Activated naive CD4-positive, alpha-beta T cell treated with anti-CD3 and anti-CD28 coated beads, Interleukin-2, amount 10 ng/mL, durations not matched to agents 7 days and 5 days (primary cell): ENCODE measurements at regions not wholly inside any gene's neighbourhood (a gene's known extent, or its start where the extent isn't known, plus 50 kb on each side); places are given as distances from the start of the nearest gene placed in this dataset.

Experiments used
- CTCF ChIA-PET: fragments of 350-600 bp; sonication (Branson Sonifier 250); formaldehyde crosslinking; loops from one replicate; lab custom pipeline; 2021; ENCODE audit warnings: antibody characterized with exemption; lab: Charles Lee
- DNase-seq: peaks from one replicate; pipeline ENCODE4 v3.0.0-alpha.2; 2020
- H3K27ac Mint-ChIP-seq: one replicate; pipeline ENCODE4 v1.8.0; 2021; ENCODE audit warnings: mild to moderate bottlenecking, moderate library complexity, mixed read lengths
- H3K27me3 Mint-ChIP-seq: one replicate; pipeline ENCODE4 v1.8.0; 2021; ENCODE audit warnings: mild to moderate bottlenecking, mixed read lengths
- H3K36me3 Mint-ChIP-seq: one replicate; pipeline ENCODE4 v1.8.0; 2021; ENCODE audit warnings: mixed read lengths
- H3K4me1 Mint-ChIP-seq: one replicate; pipeline ENCODE4 v1.8.0; 2021; ENCODE audit warnings: mixed read lengths
- H3K4me3 Mint-ChIP-seq: one replicate; pipeline ENCODE4 v1.8.0; 2021; ENCODE audit warnings: mild to moderate bottlenecking, moderate library complexity, mixed read lengths
- H3K9me3 Mint-ChIP-seq: one replicate; pipeline ENCODE4 v1.8.0; 2021; ENCODE audit warnings: mixed read lengths

DNA sequence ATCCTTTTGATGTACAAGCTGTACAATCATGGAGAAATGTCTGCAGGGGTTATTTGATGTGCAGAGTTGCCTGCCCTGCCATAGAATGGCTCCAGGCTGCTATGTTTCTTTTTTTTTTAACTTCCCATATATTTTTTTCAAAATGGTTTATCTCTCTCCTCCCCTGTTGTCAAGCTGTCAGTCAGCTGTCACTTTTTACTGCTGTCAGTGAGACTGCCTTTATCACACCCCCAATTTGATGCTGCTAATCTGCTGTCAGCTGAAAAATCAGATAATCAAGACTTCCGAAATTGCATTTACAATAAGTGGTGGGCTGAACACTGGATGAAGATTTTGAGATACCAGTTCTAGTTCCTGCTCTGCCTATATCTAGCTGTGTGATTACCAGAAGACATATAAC lies 382.6 kb downstream of the ZEB2 start:
- no peaks in the 10 kb centered on the region for H3K9me3 Mint-ChIP-seq
- H3K4me1 Mint-ChIP-seq = no peaks in the 10 kb centered on the region
- no peaks in the 10 kb centered on the region for H3K36me3 Mint-ChIP-seq
- no peaks in the 10 kb centered on the region for H3K27me3 Mint-ChIP-seq
- no peak for DNase-seq
- H3K27ac Mint-ChIP-seq = no peak overlapping the region
- H3K4me3 Mint-ChIP-seq = no peak overlapping the region
- CTCF ChIA-PET = no interaction called here

DNA sequence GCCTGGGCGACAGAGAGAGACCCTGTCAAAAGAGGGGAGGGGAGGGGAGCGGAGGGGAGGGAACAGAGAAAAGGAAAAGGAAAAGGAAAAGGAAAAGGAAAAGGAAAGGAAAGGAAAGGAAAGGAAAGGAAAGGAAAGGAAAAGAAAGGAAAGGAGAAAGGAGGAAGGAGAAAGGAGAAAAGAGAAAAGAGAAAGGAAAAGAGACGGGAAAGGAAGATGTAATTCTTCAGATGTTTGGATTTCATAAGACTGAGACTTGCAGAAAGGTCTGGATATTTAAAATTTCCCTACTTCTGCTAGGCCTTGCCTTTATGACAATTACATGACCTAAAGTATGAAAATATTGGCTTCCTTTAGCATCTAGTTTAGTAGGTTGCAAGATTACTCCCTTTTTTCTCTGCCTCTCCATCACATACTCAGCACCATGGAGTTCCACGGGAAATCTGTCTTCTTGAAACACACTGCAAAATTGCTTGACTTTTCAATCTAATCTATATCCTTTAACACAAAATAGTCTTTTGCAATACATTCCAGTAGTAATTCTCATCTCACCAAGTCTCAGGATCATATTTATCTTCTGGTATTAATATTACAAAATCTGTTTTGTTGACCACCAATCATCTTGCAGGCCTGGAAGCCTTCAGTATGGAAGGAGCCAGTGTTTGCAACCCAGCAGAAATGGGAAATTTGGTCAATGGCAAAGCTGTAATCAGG lies 383.5 kb downstream of the ZEB2 start:
- Mint-ChIP-seq H3K4me3 (no peak overlapping the region), H3K9me3 (no peaks in the 10 kb centered on the region), H3K4me1 (no peaks in the 10 kb centered on the region), H3K36me3 (no peaks in the 10 kb centered on the region), H3K27ac (no peak overlapping the region), H3K27me3 (no peaks in the 10 kb centered on the region)
- CTCF ChIA-PET = no interaction called here
- no peak for DNase-seq

DNA sequence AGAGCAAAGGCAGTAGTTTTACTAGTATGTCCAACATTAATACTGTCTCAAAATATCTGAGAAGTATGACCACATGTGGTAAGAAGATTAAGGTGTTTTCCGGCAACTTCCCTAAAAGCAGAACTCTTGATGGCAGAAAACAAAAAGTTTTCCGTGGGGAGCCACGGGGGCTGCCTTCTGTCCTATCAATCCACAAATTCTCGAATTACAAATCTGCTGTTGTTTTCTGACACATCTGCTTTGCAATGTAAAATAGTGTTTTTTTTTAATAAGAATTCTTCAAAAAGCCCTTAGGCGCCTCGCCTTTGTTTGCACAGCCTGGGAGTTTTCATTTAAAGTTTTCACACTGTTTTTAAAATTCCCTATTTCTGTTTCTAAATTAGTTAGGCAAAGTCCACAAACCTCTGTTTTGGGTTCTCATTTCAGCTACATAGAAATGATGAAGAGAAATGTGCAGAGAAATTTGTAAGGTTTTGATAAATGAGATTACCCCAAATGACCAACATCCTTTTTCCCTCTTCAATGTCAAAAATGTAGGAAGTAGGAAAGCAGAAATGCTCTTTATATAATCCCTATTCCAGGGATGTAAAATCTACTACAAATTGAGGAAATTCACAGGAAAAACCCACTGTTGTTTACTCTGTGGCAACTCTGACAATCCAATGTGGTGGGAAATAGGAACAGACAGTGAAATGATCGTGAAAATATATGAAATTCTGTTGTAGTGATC lies 385.8 kb downstream of the ZEB2 start:
- Mint-ChIP-seq H3K4me3 (no peak overlapping the region), H3K9me3 (no peaks in the 10 kb centered on the region), H3K4me1 (no peaks in the 10 kb centered on the region), H3K36me3 (no peaks in the 10 kb centered on the region), H3K27ac (no peak overlapping the region), H3K27me3 (no peaks in the 10 kb centered on the region)
- DNase-seq = no peak
- CTCF ChIA-PET = no interaction called here

DNA sequence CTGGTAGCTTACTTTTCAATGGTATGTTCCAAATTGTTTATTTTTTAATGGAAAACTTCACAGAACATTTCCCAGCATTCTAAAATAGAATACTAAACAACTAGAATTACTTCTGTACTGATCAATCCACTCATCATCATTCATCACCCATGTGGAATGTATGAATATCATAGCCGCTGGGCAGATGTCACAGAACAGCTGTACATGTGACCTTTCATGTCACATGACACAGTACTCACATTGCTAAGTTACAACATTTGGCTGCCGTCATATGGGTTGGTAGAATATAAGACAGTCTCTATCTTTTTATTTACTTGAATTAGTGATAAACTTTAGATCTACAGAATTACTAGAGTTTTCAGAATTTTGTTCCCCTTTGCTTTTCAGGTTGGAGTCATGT lies 387.6 kb downstream of the ZEB2 start:
- CTCF ChIA-PET = no interaction called here
- Mint-ChIP-seq H3K36me3 (no peaks in the 10 kb centered on the region), H3K27ac (no peak overlapping the region), H3K4me3 (no peak overlapping the region), H3K27me3 (no peaks in the 10 kb centered on the region), H3K4me1 (no peaks in the 10 kb centered on the region), H3K9me3 (no peaks in the 10 kb centered on the region)
- no peak for DNase-seq

DNA sequence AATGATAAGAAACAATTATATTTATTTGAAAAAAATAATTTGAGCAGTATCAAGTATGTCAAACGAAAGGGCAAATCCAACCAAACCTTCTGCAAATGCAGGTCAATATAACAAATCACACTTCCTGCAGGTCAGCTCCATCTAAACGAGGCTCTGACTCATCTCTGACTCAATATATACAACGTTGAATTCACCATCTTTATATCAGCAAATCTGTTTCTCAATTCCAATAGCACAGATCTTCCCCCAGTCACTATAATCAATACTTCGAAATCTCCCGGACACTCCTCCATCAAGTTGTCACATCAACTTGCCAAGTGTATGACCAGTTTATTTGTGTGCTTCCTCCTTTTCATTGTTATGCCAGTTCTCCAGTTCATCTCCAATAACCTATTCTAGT lies 388.9 kb downstream of the ZEB2 start:
- CTCF ChIA-PET = no interaction called here
- DNase-seq = no peak
- no peaks in the 10 kb centered on the region for H3K36me3 Mint-ChIP-seq
- H3K9me3 Mint-ChIP-seq = no peaks in the 10 kb centered on the region
- no peaks in the 10 kb centered on the region for H3K4me1 Mint-ChIP-seq
- H3K27ac Mint-ChIP-seq = no peak overlapping the region
- no peak overlapping the region for H3K4me3 Mint-ChIP-seq
- no peaks in the 10 kb centered on the region for H3K27me3 Mint-ChIP-seq

DNA sequence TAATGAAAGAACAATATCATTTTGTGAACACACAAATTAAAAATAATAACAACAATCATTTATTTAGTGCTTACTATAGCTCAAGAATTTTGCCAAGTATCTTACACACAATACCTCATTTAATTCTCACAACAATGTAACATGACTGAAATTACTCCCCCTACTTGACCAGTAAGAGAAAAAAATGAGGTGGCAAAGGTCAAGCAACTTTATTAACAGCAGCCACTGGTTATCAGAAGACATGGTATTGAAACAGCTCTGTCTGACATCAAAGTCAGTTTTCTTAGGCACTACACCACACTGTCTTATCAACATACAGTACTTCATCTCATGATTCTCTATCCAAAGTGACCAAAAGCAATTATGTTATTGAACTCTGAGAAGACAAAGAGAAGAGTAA lies 389.4 kb downstream of the ZEB2 start:
- H3K27me3 Mint-ChIP-seq = no peaks in the 10 kb centered on the region
- CTCF ChIA-PET = no interaction called here
- no peaks in the 10 kb centered on the region for H3K9me3 Mint-ChIP-seq
- H3K36me3 Mint-ChIP-seq = no peaks in the 10 kb centered on the region
- no peak overlapping the region for H3K27ac Mint-ChIP-seq
- DNase-seq = no peak
- H3K4me3 Mint-ChIP-seq = no peak overlapping the region
- H3K4me1 Mint-ChIP-seq = no peaks in the 10 kb centered on the region

DNA sequence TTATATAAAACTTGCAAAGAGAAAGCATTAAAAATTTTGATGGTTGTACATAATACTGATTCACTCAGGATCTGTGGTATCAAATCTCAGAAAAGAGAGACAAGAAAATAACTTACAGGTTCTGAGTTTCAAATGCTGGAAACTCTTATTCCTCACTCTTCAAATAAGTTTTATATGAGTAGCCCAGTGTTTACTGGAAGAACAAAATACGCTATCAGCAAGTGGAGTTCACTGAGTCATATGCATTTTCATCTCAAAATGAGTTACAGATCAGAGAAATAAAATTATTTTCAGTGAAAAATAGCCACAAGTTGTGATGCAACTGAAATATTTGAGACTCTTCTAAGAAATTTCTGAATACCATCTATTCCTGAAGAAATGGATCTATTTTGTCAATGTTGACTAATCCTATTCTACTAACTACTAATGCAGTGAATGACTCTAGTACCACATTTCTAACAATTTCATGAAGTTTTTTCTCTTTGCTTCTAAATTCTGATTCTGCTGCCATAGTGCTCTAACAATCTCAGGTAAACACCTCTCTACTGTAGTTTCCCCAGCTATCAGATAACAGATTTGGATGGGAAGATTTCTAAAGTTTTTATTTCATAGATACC lies 391.7 kb downstream of the ZEB2 start:
- no peaks in the 10 kb centered on the region for H3K4me1 Mint-ChIP-seq
- no peaks in the 10 kb centered on the region for H3K9me3 Mint-ChIP-seq
- H3K4me3 Mint-ChIP-seq = no peak overlapping the region
- H3K27me3 Mint-ChIP-seq = no peaks in the 10 kb centered on the region
- no peaks in the 10 kb centered on the region for H3K36me3 Mint-ChIP-seq
- DNase-seq = no peak
- CTCF ChIA-PET = no interaction called here
- no peak overlapping the region for H3K27ac Mint-ChIP-seq

DNA sequence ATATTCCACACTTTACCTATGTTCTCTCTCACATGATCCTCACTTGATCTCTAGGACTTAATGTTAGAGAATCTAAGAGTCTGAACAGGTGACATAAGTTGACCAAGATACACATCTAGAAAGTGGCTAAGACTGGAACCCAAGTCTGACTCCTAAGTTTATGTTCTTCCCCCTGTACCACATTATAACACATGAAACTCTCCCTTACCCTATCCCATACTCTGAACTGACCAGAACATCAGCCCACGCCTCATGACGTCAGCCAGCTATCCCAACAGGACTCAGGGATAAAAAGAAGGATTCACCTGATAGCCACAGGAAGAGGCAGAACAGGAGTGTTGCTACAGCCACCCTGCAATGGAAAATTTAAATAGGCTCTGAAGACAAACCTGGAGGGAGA lies 392.2 kb downstream of the ZEB2 start:
- Mint-ChIP-seq H3K27me3 (no peaks in the 10 kb centered on the region), H3K4me1 (no peaks in the 10 kb centered on the region), H3K27ac (no peak overlapping the region), H3K9me3 (no peaks in the 10 kb centered on the region), H3K36me3 (no peaks in the 10 kb centered on the region), H3K4me3 (no peak overlapping the region)
- CTCF ChIA-PET = no interaction called here
- DNase-seq = no peak

DNA sequence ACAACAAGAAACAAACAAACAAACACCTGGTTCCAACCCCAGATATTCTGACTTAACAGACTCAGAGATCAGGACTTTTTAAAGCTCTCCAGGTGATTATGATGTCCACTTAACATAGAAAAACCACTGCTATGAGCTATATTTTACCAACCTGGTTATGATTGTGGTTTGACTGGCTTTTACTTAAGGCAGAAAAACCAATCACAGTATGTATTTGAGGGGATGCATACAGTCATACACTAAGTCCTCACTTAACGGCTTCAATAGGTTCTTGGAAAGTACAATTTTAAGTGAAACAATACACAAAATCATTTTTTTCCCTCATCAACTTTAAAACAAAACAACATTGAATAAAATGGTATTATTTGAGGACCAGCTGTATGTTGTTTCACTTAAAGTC lies 393.6 kb downstream of the ZEB2 start:
- Mint-ChIP-seq H3K4me3 (no peak overlapping the region), H3K4me1 (no peaks in the 10 kb centered on the region), H3K9me3 (no peaks in the 10 kb centered on the region), H3K27ac (no peak overlapping the region), H3K27me3 (no peaks in the 10 kb centered on the region), H3K36me3 (no peaks in the 10 kb centered on the region)
- CTCF ChIA-PET = interaction anchor here (0.6 kb wide), 1 partner anchor 229 kb away, joined by 3 read pairs; no protein-coding TSS in a partner anchor
- DNase-seq = no peak

DNA sequence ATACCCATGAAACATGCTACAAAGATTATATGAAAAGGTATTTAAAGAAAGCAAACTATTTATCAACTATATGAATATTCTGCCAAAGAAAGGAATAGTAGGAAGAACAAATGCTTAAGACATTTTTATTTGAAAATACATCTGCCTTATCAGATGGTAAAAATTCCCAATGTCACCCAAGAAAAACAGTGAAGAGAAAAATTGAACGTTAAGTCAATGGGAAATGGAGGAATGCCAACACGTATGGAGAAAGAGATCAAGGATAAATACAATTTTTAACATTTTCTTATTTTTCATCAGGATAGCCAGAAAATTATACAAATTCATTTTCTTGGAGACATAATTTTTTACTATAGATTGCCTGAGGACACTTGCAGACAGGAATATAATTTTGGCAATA lies 394.2 kb downstream of the ZEB2 start:
- no peak for DNase-seq
- Mint-ChIP-seq H3K27ac (no peak overlapping the region), H3K9me3 (no peaks in the 10 kb centered on the region), H3K27me3 (no peaks in the 10 kb centered on the region), H3K4me1 (no peaks in the 10 kb centered on the region), H3K4me3 (no peak overlapping the region), H3K36me3 (no peaks in the 10 kb centered on the region)
- CTCF ChIA-PET = no interaction called here

DNA sequence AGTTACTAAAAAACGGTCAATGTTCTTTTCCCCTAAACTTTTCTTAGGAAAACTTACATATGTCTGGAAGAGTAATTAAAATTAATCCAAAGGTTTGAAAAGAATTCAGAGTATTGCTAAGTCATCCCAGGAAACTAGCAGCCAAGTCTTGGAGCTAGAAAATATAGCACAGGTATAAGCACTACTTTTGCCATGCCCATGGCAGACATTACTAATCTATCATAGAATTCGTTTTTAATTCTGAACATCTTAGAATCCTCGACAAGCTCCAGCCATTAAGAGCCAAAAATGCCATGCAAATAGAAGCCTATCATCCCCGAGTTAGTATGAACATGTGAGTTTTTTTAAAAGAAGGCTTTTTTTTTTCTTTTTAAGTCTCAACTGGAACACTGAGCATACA lies 395.0 kb downstream of the ZEB2 start:
- no peak overlapping the region for H3K27ac Mint-ChIP-seq
- H3K9me3 Mint-ChIP-seq = no peaks in the 10 kb centered on the region
- H3K4me1 Mint-ChIP-seq = no peaks in the 10 kb centered on the region
- no peaks in the 10 kb centered on the region for H3K36me3 Mint-ChIP-seq
- no peaks in the 10 kb centered on the region for H3K27me3 Mint-ChIP-seq
- no peak for DNase-seq
- CTCF ChIA-PET = no interaction called here
- H3K4me3 Mint-ChIP-seq = no peak overlapping the region

DNA sequence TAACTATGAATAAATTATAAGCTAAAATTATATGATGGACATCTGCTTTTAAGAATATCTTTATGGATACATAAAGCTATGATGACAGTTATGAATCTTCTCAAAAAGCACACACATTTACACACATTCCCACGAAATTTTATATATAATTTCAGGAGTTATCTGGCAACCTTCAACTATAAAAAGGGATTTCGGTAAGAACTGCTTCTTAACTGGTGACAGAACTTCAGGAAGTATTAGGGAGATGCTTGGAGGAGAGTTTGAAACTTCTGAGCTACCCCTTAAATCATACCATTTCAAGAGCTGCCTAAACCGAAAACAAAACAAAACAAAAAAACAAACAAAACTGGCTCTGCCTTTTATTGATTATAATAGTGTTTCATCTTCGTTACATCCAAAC lies 399.4 kb downstream of the ZEB2 start:
- H3K27ac Mint-ChIP-seq = no peak overlapping the region
- no peak for DNase-seq
- H3K9me3 Mint-ChIP-seq = no peaks in the 10 kb centered on the region
- H3K4me1 Mint-ChIP-seq = no peaks in the 10 kb centered on the region
- no peaks in the 10 kb centered on the region for H3K27me3 Mint-ChIP-seq
- CTCF ChIA-PET = no interaction called here
- H3K36me3 Mint-ChIP-seq = no peaks in the 10 kb centered on the region
- no peak overlapping the region for H3K4me3 Mint-ChIP-seq

DNA sequence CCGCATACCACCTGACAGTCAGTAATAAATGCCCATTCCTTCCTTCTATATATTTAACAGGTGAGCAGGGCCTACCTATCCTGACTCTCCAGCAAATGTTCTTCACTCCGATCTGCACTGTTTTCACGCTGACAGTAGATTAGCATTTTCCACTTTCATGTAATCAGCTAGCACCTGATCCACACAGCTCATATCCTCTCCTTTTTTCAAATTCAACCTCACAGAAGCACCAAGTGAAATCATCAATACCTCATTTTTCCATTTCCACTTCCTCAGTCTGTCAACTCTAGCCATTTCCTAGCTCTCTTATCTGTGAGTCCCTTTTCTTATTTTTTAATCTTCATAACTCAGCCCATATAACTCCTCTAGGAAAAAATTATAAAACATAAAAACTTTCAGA lies 402.8 kb downstream of the ZEB2 start:
- no peak overlapping the region for H3K4me3 Mint-ChIP-seq
- no peaks in the 10 kb centered on the region for H3K4me1 Mint-ChIP-seq
- H3K9me3 Mint-ChIP-seq = no peaks in the 10 kb centered on the region
- DNase-seq = no peak
- no peaks in the 10 kb centered on the region for H3K36me3 Mint-ChIP-seq
- H3K27ac Mint-ChIP-seq = no peak overlapping the region
- CTCF ChIA-PET = no interaction called here
- no peaks in the 10 kb centered on the region for H3K27me3 Mint-ChIP-seq

DNA sequence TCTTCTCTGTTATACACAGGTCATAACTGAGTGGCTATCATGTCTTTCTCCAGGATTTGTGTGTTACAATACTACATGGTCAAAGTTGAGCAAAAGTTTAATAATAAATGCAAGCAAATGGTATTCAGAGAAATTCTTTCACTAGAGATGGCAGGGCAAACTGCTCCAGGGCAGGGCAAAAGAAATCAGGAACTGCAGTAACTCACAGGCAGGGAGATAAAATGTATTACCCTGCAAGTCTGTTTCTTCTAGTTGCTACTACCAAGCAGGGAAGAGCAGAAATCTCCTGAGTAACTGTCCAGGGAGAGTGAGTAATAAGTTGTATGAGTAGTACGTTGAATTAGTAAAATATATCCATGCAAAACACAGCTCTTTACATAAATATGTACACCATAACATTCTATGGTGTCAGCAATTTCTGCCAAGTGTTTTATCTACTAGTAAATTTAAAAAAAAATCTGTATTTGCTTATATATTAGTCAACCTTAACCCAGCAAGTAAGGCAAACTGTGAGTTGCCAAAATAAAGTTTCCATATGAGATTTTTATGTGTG lies 404.1 kb downstream of the ZEB2 start:
- H3K9me3 Mint-ChIP-seq = no peaks in the 10 kb centered on the region
- no peaks in the 10 kb centered on the region for H3K4me1 Mint-ChIP-seq
- DNase-seq = no peak
- H3K4me3 Mint-ChIP-seq = no peak overlapping the region
- no peak overlapping the region for H3K27ac Mint-ChIP-seq
- CTCF ChIA-PET = no interaction called here
- H3K27me3 Mint-ChIP-seq = no peaks in the 10 kb centered on the region
- no peaks in the 10 kb centered on the region for H3K36me3 Mint-ChIP-seq

DNA sequence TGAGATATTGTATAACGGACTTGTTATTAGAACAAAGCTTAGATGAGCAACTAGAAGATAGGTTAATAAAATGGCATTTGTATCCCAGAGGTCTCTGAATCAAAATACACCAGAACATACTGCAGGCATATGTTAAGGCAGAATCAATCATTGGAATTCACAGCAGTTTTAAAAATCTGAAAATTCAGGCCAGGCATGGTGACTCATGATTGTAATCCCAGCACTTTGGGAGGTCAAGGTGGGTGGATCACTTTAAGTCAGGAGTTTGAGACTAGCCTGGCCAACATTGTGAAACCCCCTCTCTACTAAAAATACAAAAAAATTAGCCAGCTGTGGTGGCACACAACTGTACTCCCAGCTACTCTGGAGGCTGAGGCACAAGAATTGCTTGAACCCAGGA lies 405.2 kb downstream of the ZEB2 start:
- DNase-seq = no peak
- CTCF ChIA-PET = no interaction called here
- Mint-ChIP-seq H3K4me1 (no peaks in the 10 kb centered on the region), H3K4me3 (no peak overlapping the region), H3K36me3 (no peaks in the 10 kb centered on the region), H3K9me3 (no peaks in the 10 kb centered on the region), H3K27ac (no peak overlapping the region), H3K27me3 (no peaks in the 10 kb centered on the region)
